BLaER1 treated with 17β-estradiol and CSF1 and Interleukin-3, amounts not matched to agents 10 nM and 100 nM (cell line): ENCODE measurements at regions not wholly inside any gene's neighbourhood (a gene's known extent, or its start where the extent isn't known, plus 50 kb on each side); places are given as distances from the start of the nearest gene placed in this dataset.
A peak's percentile ranks its signal among the peaks of the same experiment; 100 is the strongest.

Experiments used
- H3K27ac ChIP-seq, 11 experiments: shearing (Covaris generic); formaldehyde crosslinking; 2 replicates each; pipeline ENCODE4 v1.8.1; 2022
- H3K27me3 ChIP-seq, 11 experiments: shearing (Covaris generic); formaldehyde crosslinking; 2 replicates each; pipeline ENCODE4 v1.8.1; 2022
- H3K36me3 ChIP-seq, 11 experiments: shearing (Covaris generic); formaldehyde crosslinking; 2 replicates each; pipeline ENCODE4 v1.8.1; 2022
- H3K4me1 ChIP-seq, 10 experiments: shearing (Covaris generic); formaldehyde crosslinking; 2 replicates each; pipeline ENCODE4 v1.8.1; 2022
- H3K4me2 ChIP-seq, 11 experiments: shearing (Covaris generic); formaldehyde crosslinking; 2 replicates each; pipeline ENCODE4 v1.8.1; 2022
- H3K4me3 ChIP-seq, 10 experiments: shearing (Covaris generic); formaldehyde crosslinking; 2 replicates each; pipeline ENCODE4 v1.8.1; 2022
- H3K9ac ChIP-seq, 11 experiments: shearing (Covaris generic); formaldehyde crosslinking; 2 replicates each; pipeline ENCODE4 v1.8.1; 2022
- H3K9me3 ChIP-seq, 11 experiments: shearing (Covaris generic); formaldehyde crosslinking; replicated peaks in 1 of 11; 2 replicates each; pipeline ENCODE4 v1.8.1; 2022
- H4K20me1 ChIP-seq, 11 experiments: shearing (Covaris generic); formaldehyde crosslinking; 2 replicates each; pipeline ENCODE4 v1.8.1; 2022
- Cebpa-rat ChIP-seq, 11 experiments: shearing (Covaris generic); IDR thresholded peaks; 2 replicates each; pipeline ENCODE4 v1.8.1; 2022

- no peak for TF ChIP-seq Cebpa-rat (IDR thresholded peaks at IDR 0.05)
- Histone ChIP-seq H3K27me3 (peaks cover 64 to 98% (median 92%) of the 10 kb centered on the region in 11 experiments), H3K4me3 (no peak overlapping the region), H3K27ac (no peak overlapping the region), H3K4me2 (no peak overlapping the region), H3K9me3 (peaks cover 0 to 13% (median 4%) of the 10 kb centered on the region in 11 experiments; a peak in 7 of 22 replicates), H3K4me1 (peaks cover 0 to 5% (median 3%) of the 10 kb centered on the region in 10 experiments; a peak in 15 of 20 replicates), H3K36me3 (no peaks in the 10 kb centered on the region), H4K20me1 (no peaks in the 10 kb centered on the region; a peak in 3 of 22 replicates), H3K9ac (no peak overlapping the region)
Observed at GRCh38 chrX:69014200-69014599, 151.1 kb downstream of the PJA1 start.

GRCh38 chrX:69010339-69010738 is 154.9 kb downstream of the PJA1 start:
- no peak overlapping the region for H3K4me2 ChIP-seq
- no peak overlapping the region for H3K9ac ChIP-seq
- peaks cover 59 to 99% (median 86%) of the 10 kb centered on the region in 11 experiments for H3K27me3 ChIP-seq
- H3K9me3 ChIP-seq: peaks cover 5 to 27% (median 9%) of the 10 kb centered on the region in 11 experiments; a peak in 17 of 22 replicates
- no peaks in the 10 kb centered on the region; a peak in 2 of 22 replicates for H4K20me1 ChIP-seq
- H3K27ac ChIP-seq: no peak overlapping the region
- H3K36me3 ChIP-seq: no peaks in the 10 kb centered on the region
- no peak overlapping the region for H3K4me3 ChIP-seq
- no peak for TF ChIP-seq Cebpa-rat (IDR thresholded peaks at IDR 0.05)
- no peaks in the 10 kb centered on the region for H3K4me1 ChIP-seq

GRCh38 chrX:69000877-69001276 is 164.4 kb downstream of the PJA1 start:
- Histone ChIP-seq H4K20me1 (no peaks in the 10 kb centered on the region; a peak in 1 of 22 replicates), H3K4me3 (no peak overlapping the region), H3K36me3 (no peaks in the 10 kb centered on the region), H3K9me3 (peaks cover 0 to 6% (median 5%) of the 10 kb centered on the region in 11 experiments; a peak in 12 of 22 replicates), H3K9ac (no peak overlapping the region), H3K4me1 (peaks cover 0 to 15% (median 3%) of the 10 kb centered on the region in 10 experiments; a peak in 7 of 20 replicates), H3K27me3 (peaks cover 76 to 99% (median 94%) of the 10 kb centered on the region in 11 experiments), H3K27ac (no peak overlapping the region), H3K4me2 (no peak overlapping the region)
- no peak for TF ChIP-seq Cebpa-rat (IDR thresholded peaks at IDR 0.05)

- H3K4me2 ChIP-seq: peak overlapping the region in 4 of 11 experiments; percentile 8 to 36 (median 18); a peak in 4 of 22 replicates
- H3K9ac ChIP-seq: no peak overlapping the region
- no peaks in the 10 kb centered on the region for H3K36me3 ChIP-seq
- H3K27me3 ChIP-seq: peaks cover 77 to 99% (median 96%) of the 10 kb centered on the region in 11 experiments
- H3K9me3 ChIP-seq: no peaks in the 10 kb centered on the region
- no peak overlapping the region for H3K27ac ChIP-seq
- no peak for TF ChIP-seq Cebpa-rat (IDR thresholded peaks at IDR 0.05)
- H3K4me3 ChIP-seq: no peak overlapping the region
- peaks cover 0 to 22% (median 3%) of the 10 kb centered on the region in 10 experiments; a peak in 9 of 20 replicates for H3K4me1 ChIP-seq
- no peaks in the 10 kb centered on the region; a peak in 1 of 22 replicates for H4K20me1 ChIP-seq
Observed at GRCh38 chrX:68999931-69000330, 165.3 kb downstream of the PJA1 start.

DNA sequence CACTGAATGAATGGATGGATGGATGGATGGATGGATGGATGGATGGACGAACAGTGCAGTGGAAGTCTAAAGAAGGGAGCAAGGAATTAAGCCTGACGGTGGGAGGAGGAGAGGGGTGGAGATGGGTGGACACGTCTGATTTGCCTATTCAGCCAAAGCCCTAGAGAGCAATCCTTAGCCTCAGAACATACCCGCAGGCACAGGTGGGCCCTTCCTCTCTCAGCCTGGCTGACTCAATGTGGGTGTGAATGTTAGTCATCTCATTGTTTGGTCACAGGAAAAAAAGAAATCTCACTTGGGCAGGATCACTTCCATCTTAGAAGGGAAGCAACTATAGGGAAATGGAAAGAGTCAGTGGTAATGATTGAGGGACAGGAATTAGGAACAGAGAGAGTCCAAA is 165.9 kb downstream of the PJA1 start:
- Histone ChIP-seq H3K9me3 (no peaks in the 10 kb centered on the region), H3K27ac (no peak overlapping the region), H3K4me2 (peak overlapping the region in 4 of 11 experiments; percentile 8 to 36 (median 18); a peak in 2 of 22 replicates), H3K4me3 (no peak overlapping the region), H3K36me3 (no peaks in the 10 kb centered on the region), H3K27me3 (peaks cover 82 to 99% (median 96%) of the 10 kb centered on the region in 11 experiments), H3K9ac (no peak overlapping the region), H3K4me1 (peaks cover 0 to 28% (median 9%) of the 10 kb centered on the region in 10 experiments; a peak in 10 of 20 replicates), H4K20me1 (no peaks in the 10 kb centered on the region; a peak in 1 of 22 replicates)
- TF ChIP-seq Cebpa-rat (IDR thresholded peaks at IDR 0.05): no peak

DNA sequence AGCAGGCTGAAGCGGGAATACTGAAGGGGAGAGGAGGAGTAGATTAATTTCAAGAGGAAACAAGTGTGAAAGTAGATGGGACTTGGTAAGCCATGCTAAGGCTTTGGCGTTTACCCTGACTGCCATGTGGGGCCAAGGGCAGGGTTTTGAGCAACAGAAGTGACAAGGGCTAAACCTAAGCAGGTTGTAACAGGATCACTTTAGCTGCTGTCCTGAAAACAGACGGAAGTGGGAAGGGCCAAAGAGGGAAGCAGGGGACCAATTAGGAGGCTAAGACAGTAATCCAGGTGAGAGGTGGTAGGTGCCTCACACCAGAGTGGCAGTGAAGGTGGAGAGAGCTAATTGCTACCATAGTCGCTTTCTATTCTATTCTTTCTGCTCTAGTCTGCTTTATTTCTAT is 166.5 kb downstream of the PJA1 start:
- Histone ChIP-seq H3K36me3 (no peaks in the 10 kb centered on the region), H3K9ac (no peak overlapping the region), H3K4me1 (peaks cover 0 to 32% (median 12%) of the 10 kb centered on the region in 10 experiments; a peak in 10 of 20 replicates), H3K27ac (no peak overlapping the region), H3K27me3 (peaks cover 80 to 100% (median 99%) of the 10 kb centered on the region in 11 experiments), H3K4me3 (no peak overlapping the region), H3K9me3 (no peaks in the 10 kb centered on the region), H3K4me2 (no peak overlapping the region), H4K20me1 (no peaks in the 10 kb centered on the region; a peak in 1 of 22 replicates)
- no peak for TF ChIP-seq Cebpa-rat (IDR thresholded peaks at IDR 0.05)

- no peak overlapping the region for H3K27ac ChIP-seq
- H3K27me3 ChIP-seq: peaks cover 76 to 100% (median 100%) of the 10 kb centered on the region in 11 experiments
- no peak overlapping the region for H3K4me2 ChIP-seq
- TF ChIP-seq Cebpa-rat (IDR thresholded peaks at IDR 0.05): no peak
- peaks cover 0 to 32% (median 12%) of the 10 kb centered on the region in 10 experiments; a peak in 10 of 20 replicates for H3K4me1 ChIP-seq
- H3K36me3 ChIP-seq: no peaks in the 10 kb centered on the region
- no peak overlapping the region for H3K9ac ChIP-seq
- no peak overlapping the region for H3K4me3 ChIP-seq
- no peaks in the 10 kb centered on the region; a peak in 1 of 22 replicates for H4K20me1 ChIP-seq
- no peaks in the 10 kb centered on the region for H3K9me3 ChIP-seq
Observed at GRCh38 chrX:68997911-68998310, 167.3 kb downstream of the PJA1 start.

DNA sequence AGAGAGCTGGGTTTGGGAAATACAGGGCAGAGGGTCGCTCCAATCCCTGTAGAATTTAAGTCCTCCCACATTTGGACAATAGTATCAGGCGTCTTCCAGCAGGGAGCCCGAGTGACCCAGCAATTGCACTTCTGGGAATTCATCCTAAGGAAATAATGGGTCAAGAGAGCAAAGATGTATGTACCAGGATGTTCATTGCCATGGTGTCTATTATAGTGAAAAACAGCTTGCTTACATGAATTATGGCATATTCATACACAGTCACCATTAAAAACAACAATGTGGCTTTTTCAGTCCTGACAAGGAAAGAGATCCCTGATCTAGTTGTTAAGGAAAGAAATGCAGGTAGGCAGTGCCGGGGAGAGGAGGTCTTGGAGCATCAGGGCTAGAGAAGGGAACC is 167.7 kb downstream of the PJA1 start:
- no peak for TF ChIP-seq Cebpa-rat (IDR thresholded peaks at IDR 0.05)
- Histone ChIP-seq H3K27ac (no peak overlapping the region), H3K4me1 (peaks cover 0 to 32% (median 12%) of the 10 kb centered on the region in 10 experiments; a peak in 10 of 20 replicates), H4K20me1 (no peaks in the 10 kb centered on the region; a peak in 1 of 22 replicates), H3K4me2 (no peak overlapping the region), H3K27me3 (peaks cover 77 to 100% (median 100%) of the 10 kb centered on the region in 11 experiments), H3K9ac (no peak overlapping the region), H3K9me3 (no peaks in the 10 kb centered on the region), H3K36me3 (no peaks in the 10 kb centered on the region), H3K4me3 (no peak overlapping the region)

- no peaks in the 10 kb centered on the region for H3K36me3 ChIP-seq
- peaks cover 77 to 100% (median 100%) of the 10 kb centered on the region in 11 experiments for H3K27me3 ChIP-seq
- H3K9ac ChIP-seq: no peak overlapping the region
- H4K20me1 ChIP-seq: no peaks in the 10 kb centered on the region; a peak in 3 of 22 replicates
- H3K4me3 ChIP-seq: no peak overlapping the region
- no peak for TF ChIP-seq Cebpa-rat (IDR thresholded peaks at IDR 0.05)
- H3K4me2 ChIP-seq: no peak overlapping the region; a peak in 1 of 22 replicates
- no peaks in the 10 kb centered on the region for H3K9me3 ChIP-seq
- no peak overlapping the region for H3K27ac ChIP-seq
- peaks cover 0 to 32% (median 12%) of the 10 kb centered on the region in 10 experiments; a peak in 10 of 20 replicates for H3K4me1 ChIP-seq
Observed at GRCh38 chrX:68995780-68996551, 167.1 kb downstream of the EFNB1 start.
